ENCODE measurements at regions not wholly inside any gene's neighbourhood (a gene's known extent, or its start where the extent isn't known, plus 50 kb on each side); places are given as distances from the start of the nearest gene placed in this dataset.

DNA sequence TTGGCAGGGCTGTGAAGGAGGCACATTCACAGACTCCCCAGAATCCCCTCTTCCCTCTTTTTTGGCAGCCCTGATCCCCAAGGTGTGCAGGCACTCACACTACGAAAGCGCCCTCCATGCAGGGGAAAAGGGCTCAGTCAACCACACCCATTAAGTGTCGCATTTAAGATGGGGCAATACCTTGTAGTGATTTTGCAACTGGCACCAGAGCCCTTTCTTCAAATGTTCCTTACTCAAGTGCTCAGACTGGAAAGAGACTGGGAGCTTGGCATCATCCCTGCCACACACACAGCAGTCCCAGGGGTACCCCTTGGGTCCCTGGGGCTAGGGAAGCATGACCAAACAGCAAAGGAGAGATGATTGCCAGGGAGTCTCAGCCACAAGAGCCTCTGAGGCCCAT lies 190.1 kb downstream of the HAUS1 start:
- DNase-seq (ENCODE audit: low read depth), result no peak

DNA sequence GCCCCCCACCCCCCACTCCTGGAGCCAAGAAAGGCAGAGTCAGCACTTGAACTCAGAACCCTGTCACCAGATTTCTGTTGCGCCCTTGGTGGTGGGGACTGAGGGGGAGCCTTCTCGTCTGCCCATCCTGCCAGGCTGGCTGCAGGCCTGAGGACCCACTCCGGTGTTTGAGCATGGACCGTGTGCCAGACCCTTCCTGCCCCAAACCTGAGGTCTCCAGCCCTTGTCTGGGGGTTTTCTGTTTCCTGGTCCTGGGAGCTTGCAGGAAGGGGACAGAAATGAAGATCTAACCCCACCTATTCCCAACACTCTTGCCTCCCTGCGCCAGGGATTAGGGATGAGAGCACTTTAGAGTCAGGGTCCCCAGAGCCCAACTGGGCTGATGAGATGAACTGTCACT lies 190.6 kb downstream of the HAUS1 start:
- no peak for DNase-seq (ENCODE audit: low read depth)

GRCh38 chr18:46295416-46295815 lies 191.2 kb downstream of the HAUS1 start:
- DNase-seq (ENCODE audit: low read depth), result no peak

DNA sequence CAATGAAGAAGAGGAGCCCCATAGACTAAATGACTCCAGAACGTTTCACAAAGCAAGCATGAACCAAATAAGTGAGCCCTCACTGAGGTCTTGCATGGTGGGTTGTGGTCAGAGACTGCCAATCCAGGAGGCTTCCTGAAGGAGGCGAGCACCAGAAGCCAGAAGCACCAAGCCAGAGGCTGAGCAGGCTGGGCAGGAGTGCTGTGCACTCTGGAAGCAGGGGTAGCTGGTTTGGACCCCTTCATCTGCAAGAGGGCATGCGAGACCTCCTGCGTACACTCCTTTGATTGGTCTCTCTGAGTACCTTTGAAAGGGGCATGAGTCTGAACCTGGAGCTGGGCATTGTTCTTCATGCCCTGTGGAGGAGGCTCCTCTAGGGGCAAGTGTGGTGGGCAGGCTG lies 192.5 kb downstream of the HAUS1 start:
- no peak for DNase-seq (ENCODE audit: low read depth)

DNA sequence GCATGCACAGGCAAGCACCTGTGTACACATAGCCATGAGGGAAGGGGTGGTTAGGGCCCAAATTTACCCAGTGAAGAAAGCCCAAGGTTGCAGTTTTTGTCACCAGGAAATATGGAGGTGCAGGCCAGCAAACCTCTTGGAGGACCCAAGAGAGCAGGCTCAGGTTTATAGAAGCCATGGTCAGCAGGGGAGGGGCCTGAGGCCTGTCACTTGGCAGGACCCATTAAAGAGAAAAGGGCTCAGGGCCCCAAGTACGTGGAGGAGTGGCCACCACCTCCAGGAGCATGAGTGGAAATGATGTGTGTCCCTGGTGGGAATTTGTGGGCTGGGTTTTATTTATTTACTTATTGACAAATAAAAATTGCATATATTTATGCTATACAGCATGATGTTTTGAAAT lies 192.9 kb downstream of the HAUS1 start:
- no peak for DNase-seq (ENCODE audit: low read depth)

- DNase-seq (ENCODE audit: low read depth), result no peak
These were observed 193.4 kb downstream of the HAUS1 start for GRCh38 chr18:46297621-46298020.

- no peak for DNase-seq (ENCODE audit: low read depth)
These were observed 194.3 kb downstream of the HAUS1 start for GRCh38 chr18:46298511-46298910.

GRCh38 chr18:46299465-46300008 lies 195.4 kb downstream of the HAUS1 start:
- no peak for DNase-seq (ENCODE audit: low read depth)

DNA sequence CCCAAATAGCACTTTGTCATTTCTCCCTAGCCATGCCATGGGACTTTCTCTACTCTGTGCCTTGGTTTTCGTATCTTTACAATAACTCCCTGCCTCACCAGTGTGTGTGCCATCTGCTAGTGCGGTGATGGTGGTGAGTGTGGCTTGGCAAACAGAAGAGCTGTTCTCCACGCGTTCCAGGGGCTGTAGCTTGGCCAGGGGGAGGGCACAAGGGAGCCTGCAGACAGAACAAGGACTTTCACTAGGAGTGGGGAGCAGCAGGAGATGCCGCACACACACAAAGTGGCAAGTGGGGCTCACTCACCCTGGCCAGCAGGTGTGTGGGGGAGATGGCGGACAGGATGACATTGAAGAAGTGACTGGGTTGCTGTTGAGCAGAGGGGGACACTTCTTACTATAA lies 196.9 kb downstream of the HAUS1 start:
- DNase-seq (ENCODE audit: low read depth), result no peak

GRCh38 chr18:46301571-46301970 lies 197.4 kb downstream of the HAUS1 start:
- no peak for DNase-seq (ENCODE audit: low read depth)

- DNase-seq (ENCODE audit: low read depth), result no peak
These were observed 198.6 kb downstream of the HAUS1 start for GRCh38 chr18:46302528-46303485.

DNA sequence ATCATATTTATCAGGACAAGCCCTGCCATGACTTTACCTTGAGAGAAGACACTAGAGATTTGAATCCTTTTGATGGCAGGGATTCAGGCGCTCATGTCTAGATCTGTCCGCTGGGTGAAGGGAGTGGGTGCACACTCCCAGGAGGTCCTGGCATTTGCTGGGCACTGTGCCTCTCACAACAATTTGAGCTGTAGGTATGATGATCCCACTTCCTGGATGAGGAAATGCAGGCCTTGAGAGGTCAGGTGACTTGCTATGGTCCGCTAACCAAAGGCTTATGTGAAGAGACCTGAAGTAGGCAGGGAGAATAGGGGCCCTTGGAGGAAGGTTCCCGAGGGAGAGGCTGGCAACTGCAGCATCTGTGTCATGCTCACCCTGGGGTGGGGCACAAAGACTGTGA lies 206.1 kb downstream of the HAUS1 start:
- DNase-seq (ENCODE audit: low read depth), result peak; percentile 15

DNA sequence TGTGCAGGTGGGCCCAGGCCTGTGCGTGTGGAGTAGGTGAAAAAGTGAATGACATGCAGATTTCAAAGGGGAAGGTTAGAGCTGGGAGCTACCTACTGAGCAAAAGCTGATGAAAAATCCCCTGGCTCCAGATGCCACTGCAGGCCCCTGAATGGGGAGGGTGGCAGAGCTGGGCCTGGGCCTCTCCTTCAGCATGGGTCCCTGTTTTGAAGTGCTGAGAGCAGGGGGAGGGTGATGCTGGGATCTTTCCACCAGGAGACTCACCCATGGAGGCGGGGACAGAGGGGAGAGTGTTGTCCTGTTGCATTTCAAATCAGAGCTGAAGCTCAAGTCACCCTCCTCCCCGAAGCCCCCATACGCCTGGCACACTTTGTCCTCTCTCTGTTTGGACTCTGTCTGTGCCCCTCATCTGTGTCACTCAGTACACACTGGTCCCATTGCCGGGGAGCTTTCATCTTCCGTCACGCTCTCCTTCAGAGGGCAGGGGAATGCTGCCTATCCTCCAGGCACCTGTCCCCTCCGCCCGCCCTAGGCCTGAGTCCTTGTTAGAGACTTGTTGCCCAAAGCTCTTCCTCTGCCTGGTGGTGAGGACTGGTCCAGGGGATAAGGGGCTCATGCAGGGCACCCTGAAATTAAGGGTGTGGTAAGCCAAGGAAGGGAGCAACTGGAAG lies 206.6 kb downstream of the HAUS1 start:
- no peak for DNase-seq (ENCODE audit: low read depth)

GRCh38 chr18:46311491-46311890 lies 207.3 kb downstream of the HAUS1 start:
- no peak for DNase-seq (ENCODE audit: low read depth)

DNA sequence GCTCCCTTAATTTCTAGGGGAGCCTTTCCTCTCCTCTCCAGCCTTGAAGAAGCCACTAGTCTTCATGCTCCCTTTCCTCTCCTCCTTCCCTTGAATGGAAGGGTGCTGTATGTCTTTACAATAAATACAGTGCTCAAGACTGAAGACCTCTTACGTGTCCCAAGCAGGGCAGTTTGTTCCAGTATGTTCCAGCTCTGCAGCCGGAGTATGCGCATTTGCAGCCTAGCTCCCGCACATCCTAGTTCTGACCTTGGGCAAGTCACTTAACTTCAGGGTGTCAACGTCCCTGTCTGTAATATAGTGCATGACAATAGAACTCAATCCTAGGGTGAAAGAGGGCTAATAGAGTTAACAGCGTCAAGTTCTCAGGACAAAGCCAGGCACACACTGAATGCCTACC lies 208.0 kb downstream of the HAUS1 start:
- DNase-seq (ENCODE audit: low read depth), result no peak

GRCh38 chr18:46313521-46313920 lies 209.3 kb downstream of the HAUS1 start:
- no peak for DNase-seq (ENCODE audit: low read depth)

DNA sequence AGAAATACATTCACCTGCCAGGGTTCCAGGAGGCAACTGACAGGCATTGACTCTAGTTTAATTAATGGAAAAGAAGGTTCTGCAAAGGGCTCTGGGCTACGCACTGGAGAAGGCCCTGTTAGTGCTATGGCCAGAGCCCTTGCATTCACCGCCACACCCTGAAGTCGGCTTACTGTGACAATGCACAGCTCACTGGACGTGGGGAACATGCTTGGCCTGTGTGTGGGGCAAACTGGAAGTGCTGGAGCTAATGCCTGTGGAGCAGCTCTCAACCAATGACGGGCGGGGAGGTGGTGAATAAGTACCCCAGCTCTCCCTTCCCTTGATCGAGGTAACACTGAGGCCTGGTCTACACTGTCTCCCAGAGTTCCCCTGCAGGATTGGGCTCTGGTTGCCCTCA lies 209.8 kb downstream of the HAUS1 start:
- DNase-seq (ENCODE audit: low read depth), result no peak

DNA sequence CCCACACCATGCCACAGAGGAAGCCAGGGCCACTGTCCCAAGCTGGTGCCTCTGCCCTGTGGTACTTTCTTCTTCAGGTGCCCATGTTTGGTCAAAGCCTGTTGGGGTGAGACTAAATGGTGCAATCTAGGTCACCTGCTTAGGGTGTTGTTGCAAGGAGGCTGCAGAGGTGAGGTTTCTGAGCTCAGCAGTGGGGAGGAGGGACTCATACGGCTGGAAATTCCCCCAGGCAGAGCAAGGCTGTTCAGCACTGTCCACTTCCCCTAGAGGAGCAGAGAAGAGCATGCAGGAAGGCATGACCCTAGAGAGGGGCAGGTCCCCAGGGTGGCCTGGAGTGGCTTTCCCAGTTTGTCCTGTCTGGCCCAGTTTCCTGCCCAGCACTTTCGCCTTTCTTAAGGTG lies 211.0 kb downstream of the HAUS1 start:
- no peak for DNase-seq (ENCODE audit: low read depth)

DNA sequence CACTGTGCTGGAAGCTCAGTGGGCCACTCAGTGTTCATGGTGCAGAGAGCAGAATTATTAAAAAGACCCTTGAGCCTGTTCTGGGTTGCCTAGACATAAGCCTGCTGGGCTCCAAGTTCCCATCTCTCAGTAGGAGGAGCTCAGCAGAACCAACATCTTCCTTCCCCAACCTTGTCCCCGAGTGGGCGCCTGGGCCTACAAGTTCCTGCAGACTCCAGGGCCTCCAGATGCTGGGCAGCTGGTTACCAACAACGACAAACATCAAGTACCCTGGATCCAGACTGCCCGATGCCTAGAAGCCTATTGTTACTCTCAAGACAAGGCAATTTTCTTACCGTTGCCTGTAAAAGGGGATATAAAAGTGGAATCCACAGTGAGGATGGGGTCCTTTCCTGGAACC lies 214.2 kb downstream of the HAUS1 start:
- no peak for DNase-seq (ENCODE audit: low read depth)

- peak; percentile 17 for DNase-seq (ENCODE audit: low read depth)
These were observed 215.6 kb downstream of the HAUS1 start for GRCh38 chr18:46319783-46320182.

DNA sequence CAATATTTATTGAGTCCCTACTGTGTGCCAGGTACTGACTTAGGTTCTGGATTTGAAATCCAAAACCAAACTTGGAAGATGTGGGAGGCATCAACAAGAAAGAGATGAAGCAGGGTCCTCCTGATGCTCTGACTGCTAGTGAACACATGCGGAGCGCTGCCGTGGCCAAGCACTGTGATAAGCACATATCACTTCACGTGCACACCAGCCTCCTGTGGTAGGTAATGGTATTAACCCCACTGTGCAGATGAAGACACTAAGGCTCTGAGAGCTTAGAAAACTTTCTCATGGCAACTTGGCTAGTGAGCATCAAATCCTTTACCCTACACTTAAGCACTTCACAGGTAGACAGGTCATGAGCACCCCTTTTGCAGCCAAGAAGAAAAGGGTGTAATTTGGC lies 216.1 kb downstream of the HAUS1 start:
- DNase-seq (ENCODE audit: low read depth), result no peak

DNA sequence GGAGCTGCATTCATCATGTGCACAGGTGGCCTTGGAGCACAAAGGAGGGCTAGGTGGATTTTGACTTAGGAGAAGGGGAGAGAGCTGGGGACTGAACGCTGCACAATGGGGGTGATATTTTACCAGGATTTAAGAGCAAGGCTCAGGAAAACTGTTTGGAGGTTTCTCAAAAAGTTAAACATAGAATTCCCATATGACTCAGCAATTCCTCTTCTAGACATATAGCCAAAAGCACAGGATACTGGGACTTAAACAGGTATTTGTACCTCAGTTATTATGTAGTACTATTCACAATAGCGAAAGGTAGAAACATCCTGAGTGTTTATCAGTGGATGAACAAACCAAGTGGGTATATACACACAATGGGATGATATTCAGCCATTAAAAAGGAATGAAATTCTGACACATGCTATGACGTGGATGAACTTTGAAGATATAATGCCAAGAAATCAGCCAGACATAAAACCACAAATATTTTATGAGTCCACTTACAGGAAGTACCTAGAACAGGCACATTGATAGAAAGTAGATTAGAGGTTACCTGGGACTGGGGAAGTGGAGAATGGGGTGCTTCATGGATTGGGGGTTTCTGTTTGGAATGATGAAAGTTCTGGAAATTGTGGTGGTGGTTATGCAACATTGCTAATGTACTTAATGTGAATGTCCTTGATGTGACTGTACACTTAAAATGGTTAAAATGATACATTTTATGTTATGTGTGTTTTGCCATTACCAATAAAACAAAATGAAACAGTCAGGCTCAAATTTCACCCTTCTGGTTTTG lies 216.9 kb downstream of the HAUS1 start:
- DNase-seq (ENCODE audit: low read depth), result peak; percentile 81
